Subcutaneous abdominal adipose tissue (tissue), 5 donors: ENCODE measurements at regions not wholly inside any gene's neighbourhood (a gene's known extent, or its start where the extent isn't known, plus 50 kb on each side); places are given as distances from the start of the nearest gene placed in this dataset.

Experiments
- H3K27ac ChIP-seq: one replicate; pipeline ENCODE4 v1.7.0; 2013; ENCODE audit warnings: low read depth, mild to moderate bottlenecking, inconsistent platforms, low read length, moderate library complexity
- H3K27me3 ChIP-seq, 5 donors: one replicate each; pipeline ENCODE4 v1.7.0; 2013; ENCODE audit warnings: low read length in 5 of 5, inconsistent platforms in 1 of 5; ENCODE audit not compliant: control insufficient read depth in 5 of 5, insufficient read depth in 4 of 5
- H3K36me3 ChIP-seq, 5 donors: one replicate each; pipeline ENCODE4 v1.7.0; 2013; ENCODE audit warnings: low read length in 5 of 5; ENCODE audit not compliant: control insufficient read depth in 5 of 5, insufficient read depth in 5 of 5
- H3K4me1 ChIP-seq, 5 donors: one replicate each; pipeline ENCODE4 v1.7.0; 2013; ENCODE audit warnings: low read length in 5 of 5, mild to moderate bottlenecking in 3 of 5, moderate library complexity in 1 of 5; ENCODE audit not compliant: control insufficient read depth in 5 of 5, insufficient read depth in 5 of 5
- H3K4me3 ChIP-seq, 5 donors: one replicate each; pipeline ENCODE4 v1.7.0; 2013; ENCODE audit warnings: low read length in 5 of 5, low read depth in 1 of 5
- H3K9ac ChIP-seq, 5 donors: one replicate each; pipeline ENCODE4 v1.7.0; 2013; ENCODE audit warnings: low read length in 5 of 5, mild to moderate bottlenecking in 4 of 5, moderate library complexity in 3 of 5
- H3K9me3 ChIP-seq, 5 donors: one replicate each; pipeline ENCODE4 v1.7.0; 2013; ENCODE audit warnings: low read length in 5 of 5; ENCODE audit not compliant: control insufficient read depth in 5 of 5
- donor health status: healthy.
- donor health status: healthy.
- donor health status: healthy.
- donor health status: healthy.
- donor health status: healthy.

DNA sequence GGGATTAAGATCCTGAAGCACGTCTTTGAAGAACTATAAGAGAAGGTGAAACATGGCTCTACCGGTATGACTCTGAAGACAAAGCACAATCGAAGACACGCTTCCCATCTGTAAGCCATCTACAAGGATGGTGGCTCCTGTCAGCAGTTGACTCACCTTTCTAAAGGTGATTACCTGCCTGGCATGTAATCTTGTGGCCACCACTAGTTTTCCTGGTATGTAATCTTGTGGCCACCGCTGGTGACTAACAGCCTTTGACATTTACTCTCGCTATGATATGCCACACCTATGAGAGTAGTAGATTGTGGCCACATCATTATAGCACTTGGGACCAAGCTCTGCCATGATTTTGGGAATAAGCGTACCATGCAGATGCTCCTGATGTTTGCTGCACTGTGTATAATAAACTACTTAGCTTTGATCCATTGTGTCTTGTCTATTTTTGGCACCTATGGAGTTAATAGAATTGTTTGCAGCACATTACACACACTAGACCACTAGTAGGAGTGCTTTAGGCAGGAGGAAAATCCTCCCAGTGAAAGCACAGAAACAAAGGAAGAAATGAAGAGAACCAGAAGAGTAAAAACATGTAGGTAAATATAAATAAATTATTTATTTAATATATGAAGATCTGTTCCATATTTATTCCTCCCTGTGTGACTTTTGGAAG is 59.8 kb downstream of the VAX1 start:
- no peak overlapping the region for H3K9ac ChIP-seq
- no peaks in the 10 kb centered on the region for H3K9me3 ChIP-seq
- no peaks in the 10 kb centered on the region for H3K27me3 ChIP-seq
- no peaks in the 10 kb centered on the region for H3K36me3 ChIP-seq
- H3K4me3 ChIP-seq: no peak overlapping the region
- peaks cover 0 to 3% (median 0%) of the 10 kb centered on the region in 5 donors for H3K4me1 ChIP-seq
- H3K27ac ChIP-seq: no peak overlapping the region

DNA sequence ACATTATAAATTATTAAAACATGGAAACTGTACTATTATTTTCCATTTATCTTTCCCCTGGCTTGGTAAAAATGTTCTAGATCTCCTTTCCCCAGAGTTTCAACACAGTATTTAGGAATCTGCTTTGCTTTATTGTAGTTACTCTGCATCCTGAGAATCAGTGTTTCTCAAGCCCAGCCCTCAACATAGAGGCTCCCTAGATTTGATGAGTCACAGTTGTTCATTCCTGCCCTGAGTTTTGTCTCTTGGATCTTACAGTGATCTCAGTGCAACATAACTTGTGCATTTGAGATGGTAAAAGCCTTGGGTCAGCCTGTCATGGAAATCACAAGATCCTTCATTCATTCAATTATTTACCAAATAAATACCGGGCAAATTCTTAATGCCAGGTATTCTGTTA is 63.0 kb downstream of the VAX1 start:
- no peaks in the 10 kb centered on the region for H3K36me3 ChIP-seq
- peaks cover 0 to 9% (median 3%) of the 10 kb centered on the region in 5 donors for H3K4me1 ChIP-seq
- no peak overlapping the region for H3K4me3 ChIP-seq
- no peaks in the 10 kb centered on the region for H3K27me3 ChIP-seq
- H3K27ac ChIP-seq: no peak overlapping the region
- no peak overlapping the region for H3K9ac ChIP-seq
- no peaks in the 10 kb centered on the region for H3K9me3 ChIP-seq

DNA sequence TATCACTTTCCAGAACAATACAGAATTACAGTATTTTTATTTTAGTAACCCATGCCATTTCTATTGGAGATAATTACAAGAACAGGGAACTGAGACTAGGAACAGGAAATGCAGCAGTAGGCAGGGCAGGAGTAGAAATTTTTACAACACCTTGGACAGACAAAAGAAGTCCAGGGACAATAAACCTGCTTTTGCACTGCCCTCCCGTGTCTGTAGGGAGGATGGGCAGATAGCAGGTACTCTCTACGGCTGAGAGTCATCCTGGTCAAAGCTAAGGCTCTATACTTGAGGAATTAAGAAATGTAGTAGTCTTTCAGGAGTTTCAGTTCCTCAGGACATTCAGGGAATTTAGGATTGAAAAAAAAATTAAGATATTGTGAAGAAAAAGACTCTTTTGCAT is 63.4 kb downstream of the VAX1 start:
- no peak overlapping the region for H3K27ac ChIP-seq
- no peaks in the 10 kb centered on the region for H3K36me3 ChIP-seq
- no peak overlapping the region for H3K4me3 ChIP-seq
- no peaks in the 10 kb centered on the region for H3K9me3 ChIP-seq
- no peak overlapping the region for H3K9ac ChIP-seq
- no peaks in the 10 kb centered on the region for H3K27me3 ChIP-seq
- peaks cover 0 to 9% (median 3%) of the 10 kb centered on the region in 5 donors for H3K4me1 ChIP-seq

DNA sequence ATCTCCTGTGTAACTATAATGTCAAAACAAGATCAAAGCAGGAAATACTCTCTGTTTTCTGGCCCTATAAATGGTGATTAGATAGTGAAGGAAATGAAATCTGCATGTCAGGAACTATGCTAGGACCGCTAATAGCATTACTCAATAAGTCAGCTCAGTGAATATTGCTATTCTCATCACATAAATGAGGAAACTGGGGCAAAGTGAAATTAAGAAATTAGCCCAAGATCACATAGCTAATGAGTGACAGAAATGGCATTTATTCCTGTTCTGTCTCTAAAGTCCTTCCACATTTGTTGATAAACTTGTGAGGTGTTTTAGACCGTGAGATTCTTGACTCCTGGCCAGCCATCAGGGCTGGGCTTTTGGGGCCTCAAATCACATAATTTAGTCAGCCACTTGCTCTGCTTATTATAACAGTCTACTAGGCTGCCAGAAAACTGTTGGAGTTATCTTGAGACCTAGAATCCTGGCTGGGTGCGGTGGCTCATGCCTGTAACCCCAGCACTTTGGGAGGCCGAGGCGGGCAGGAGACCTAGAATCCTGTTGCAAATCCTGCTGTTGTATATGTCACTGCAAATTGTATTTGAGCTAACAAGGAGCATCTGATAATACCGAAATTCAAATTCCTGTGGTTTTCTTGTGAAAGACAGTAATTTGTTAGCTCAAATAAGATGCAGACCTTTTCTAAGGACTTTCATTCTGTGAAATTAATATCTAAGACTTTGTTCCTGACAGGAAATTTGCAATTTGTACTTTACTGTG is 66.5 kb upstream of the SHTN1 start:
- Histone ChIP-seq H3K36me3 (no peaks in the 10 kb centered on the region), H3K9ac (no peak overlapping the region), H3K27me3 (no peaks in the 10 kb centered on the region), H3K4me1 (peaks cover 0 to 9% (median 3%) of the 10 kb centered on the region in 5 donors), H3K4me3 (no peak overlapping the region), H3K27ac (peak overlapping the region; percentile 23), H3K9me3 (no peaks in the 10 kb centered on the region)
